ENCODE measurements at regions not wholly inside any gene's neighbourhood (a gene's known extent, or its start where the extent isn't known, plus 50 kb on each side); places are given as distances from the start of the nearest gene placed in this dataset.

- H3K9me3 ChIP-seq = peaks cover 0 to 29% (median 6%) of the 10 kb centered on the region in 4 donors
- H3K4me1 ChIP-seq = no peaks in the 10 kb centered on the region
- no peak overlapping the region for H3K27ac ChIP-seq
- H3K4me3 ChIP-seq = no peak overlapping the region
- H3K36me3 ChIP-seq = no peaks in the 10 kb centered on the region
- 78 to 85% (median 84%) methylated on average over 9 of the region's 9 CpGs for WGBS, 5 donors
- no peaks in the 10 kb centered on the region for H3K27me3 ChIP-seq
- intact Hi-C loops (cut with DNase I; ENCODE audit: low total_unique reads) = no loop called here
- TF ChIP-seq EP300 (IDR thresholded peaks at IDR 0.05) = no peak
- no peak for TF ChIP-seq CTCF (IDR thresholded peaks at IDR 0.05)
- no peak for TF ChIP-seq POLR2AphosphoS5 (IDR thresholded peaks at IDR 0.05)
- TF ChIP-seq POLR2A (IDR thresholded peaks at IDR 0.05) = no peak
- no peak for DNase-seq
Observed at GRCh38 chr10:123390874-123391273, 236.7 kb downstream of the BUB3 start.

GRCh38 chr10:123391275-123392028, 237.2 kb downstream of the BUB3 start:
- intact Hi-C loops (cut with DNase I; ENCODE audit: low total_unique reads) = no loop called here
- H3K4me3 ChIP-seq = no peak overlapping the region
- peaks cover 0 to 29% (median 6%) of the 10 kb centered on the region in 4 donors for H3K9me3 ChIP-seq
- no peak for TF ChIP-seq POLR2AphosphoS5 (IDR thresholded peaks at IDR 0.05)
- no peak for TF ChIP-seq EP300 (IDR thresholded peaks at IDR 0.05)
- no peak for TF ChIP-seq POLR2A (IDR thresholded peaks at IDR 0.05)
- no peak for TF ChIP-seq CTCF (IDR thresholded peaks at IDR 0.05)
- peak in 1 of 2 donors; percentile 18 for DNase-seq
- 69 to 72% (median 71%) methylated on average over 14 to 15 of the region's 15 CpGs for WGBS, 5 donors
- no peak overlapping the region for H3K27ac ChIP-seq
- no peaks in the 10 kb centered on the region for H3K36me3 ChIP-seq
- H3K27me3 ChIP-seq = no peaks in the 10 kb centered on the region
- no peaks in the 10 kb centered on the region for H3K4me1 ChIP-seq

- 68 to 88% (median 71%) methylated on average over 6 of the region's 6 CpGs for WGBS, 5 donors
- Histone ChIP-seq H3K36me3 (no peaks in the 10 kb centered on the region), H3K4me1 (no peaks in the 10 kb centered on the region), H3K4me3 (no peak overlapping the region), H3K27ac (no peak overlapping the region), H3K27me3 (no peaks in the 10 kb centered on the region), H3K9me3 (peaks cover 0 to 20% (median 6%) of the 10 kb centered on the region in 4 donors)
- no peak for DNase-seq
- intact Hi-C loops (cut with DNase I; ENCODE audit: low total_unique reads) = no loop called here
- TF ChIP-seq POLR2A (IDR thresholded peaks at IDR 0.05) (no peak), EP300 (IDR thresholded peaks at IDR 0.05) (no peak), POLR2AphosphoS5 (IDR thresholded peaks at IDR 0.05) (no peak), CTCF (IDR thresholded peaks at IDR 0.05) (no peak)
Observed at GRCh38 chr10:123392182-123392963, 238.2 kb downstream of the BUB3 start.

- Histone ChIP-seq H3K36me3 (no peaks in the 10 kb centered on the region), H3K4me1 (no peaks in the 10 kb centered on the region), H3K27ac (no peak overlapping the region), H3K27me3 (no peaks in the 10 kb centered on the region), H3K9me3 (peaks cover 0 to 15% (median 6%) of the 10 kb centered on the region in 4 donors), H3K4me3 (no peak overlapping the region)
- no peak for DNase-seq
- TF ChIP-seq POLR2AphosphoS5 (IDR thresholded peaks at IDR 0.05) (no peak), CTCF (IDR thresholded peaks at IDR 0.05) (no peak)
- 93 to 100% (median 95%) methylated on average over 3 of the region's 3 CpGs for WGBS, 5 donors
- intact Hi-C loops (cut with DNase I; ENCODE audit: low total_unique reads) = no loop called here
Observed at GRCh38 chr10:123393170-123393569, 239.0 kb downstream of the BUB3 start.

Data from stomach (tissue), 8 donors.